ENCODE measurements at regions not wholly inside any gene's neighbourhood (a gene's known extent, or its start where the extent isn't known, plus 50 kb on each side); places are given as distances from the start of the nearest gene placed in this dataset.

DNA sequence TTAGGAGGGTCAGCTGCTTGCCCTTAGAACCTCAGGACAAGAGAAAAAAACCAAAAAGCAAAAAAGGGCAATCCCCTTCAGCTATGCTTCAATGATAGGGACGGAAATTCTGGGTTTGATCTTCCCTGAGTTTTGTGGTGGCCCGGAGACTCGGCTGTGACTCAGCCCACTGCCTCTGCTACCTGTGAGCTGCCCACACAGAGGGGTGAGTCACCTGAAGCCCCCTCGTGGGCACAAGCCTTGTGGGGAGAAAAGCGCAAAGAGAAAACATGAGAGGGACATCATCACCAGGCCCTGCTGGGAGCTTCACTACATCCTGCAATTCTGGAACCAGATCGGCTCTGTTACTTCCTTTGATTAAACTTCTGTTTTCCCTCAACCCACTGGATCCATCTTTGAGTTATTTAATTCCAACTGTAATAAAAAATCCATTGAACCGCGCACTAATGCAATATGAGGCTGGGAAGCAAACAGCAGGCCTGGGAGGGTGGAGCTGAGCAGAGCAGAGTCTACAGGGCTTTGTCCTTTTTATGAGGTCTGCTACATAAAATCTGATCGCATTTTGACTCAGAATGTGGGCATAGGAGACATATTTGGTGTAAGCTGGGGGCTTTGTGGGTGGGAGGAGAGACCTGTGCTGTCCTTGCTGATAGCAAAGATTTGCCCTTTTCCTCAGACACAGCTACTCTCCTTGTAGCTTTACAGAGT is 58.7 kb upstream of the STUM start:
- no peak for DNase-seq (ENCODE audit: low spot score in 2 of 2, unreplicated experiment in 2 of 2)
- Mint-ChIP-seq H3K9me3 (no peaks in the 10 kb centered on the region), H3K27ac (no peak overlapping the region), H3K27me3 (ENCODE audit: low read depth) (peaks cover 25% of the 10 kb centered on the region), H3K4me3 (no peak overlapping the region), H3K36me3 (no peaks in the 10 kb centered on the region), H3K4me1 (no peaks in the 10 kb centered on the region)
- TF ChIP-seq, protein P1, sequence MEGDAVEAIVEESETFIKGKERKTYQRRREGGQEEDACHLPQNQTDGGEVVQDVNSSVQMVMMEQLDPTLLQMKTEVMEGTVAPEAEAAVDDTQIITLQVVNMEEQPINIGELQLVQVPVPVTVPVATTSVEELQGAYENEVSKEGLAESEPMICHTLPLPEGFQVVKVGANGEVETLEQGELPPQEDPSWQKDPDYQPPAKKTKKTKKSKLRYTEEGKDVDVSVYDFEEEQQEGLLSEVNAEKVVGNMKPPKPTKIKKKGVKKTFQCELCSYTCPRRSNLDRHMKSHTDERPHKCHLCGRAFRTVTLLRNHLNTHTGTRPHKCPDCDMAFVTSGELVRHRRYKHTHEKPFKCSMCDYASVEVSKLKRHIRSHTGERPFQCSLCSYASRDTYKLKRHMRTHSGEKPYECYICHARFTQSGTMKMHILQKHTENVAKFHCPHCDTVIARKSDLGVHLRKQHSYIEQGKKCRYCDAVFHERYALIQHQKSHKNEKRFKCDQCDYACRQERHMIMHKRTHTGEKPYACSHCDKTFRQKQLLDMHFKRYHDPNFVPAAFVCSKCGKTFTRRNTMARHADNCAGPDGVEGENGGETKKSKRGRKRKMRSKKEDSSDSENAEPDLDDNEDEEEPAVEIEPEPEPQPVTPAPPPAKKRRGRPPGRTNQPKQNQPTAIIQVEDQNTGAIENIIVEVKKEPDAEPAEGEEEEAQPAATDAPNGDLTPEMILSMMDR (IDR thresholded peaks at IDR 0.05; ENCODE audit: unreplicated experiment), result no peak

DNA sequence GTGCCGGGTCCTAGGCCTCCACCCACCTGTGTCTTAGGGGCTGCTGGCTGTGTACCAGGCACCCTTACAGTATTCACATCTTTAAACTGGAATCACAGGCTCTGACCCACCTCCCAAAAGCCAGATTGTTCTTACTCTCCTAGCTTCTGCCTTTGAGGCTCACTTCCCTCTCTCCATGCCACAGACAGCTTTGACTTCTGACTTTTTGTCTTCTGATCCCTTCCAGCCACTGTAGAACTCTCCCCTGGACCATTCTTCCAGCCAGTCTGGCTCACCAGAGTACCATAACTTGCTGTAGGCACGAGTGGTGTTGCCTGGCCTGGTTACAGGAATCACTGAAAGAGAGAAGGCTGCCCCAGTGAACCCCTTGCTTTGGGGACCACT is 58.1 kb upstream of the STUM start:
- Mint-ChIP-seq H3K27ac (no peak overlapping the region), H3K4me3 (no peak overlapping the region), H3K36me3 (no peaks in the 10 kb centered on the region), H3K27me3 (ENCODE audit: low read depth) (peaks cover 19% of the 10 kb centered on the region), H3K9me3 (no peaks in the 10 kb centered on the region), H3K4me1 (no peaks in the 10 kb centered on the region)
- TF ChIP-seq, protein P1 (IDR thresholded peaks at IDR 0.05; ENCODE audit: unreplicated experiment), result no peak
- DNase-seq (ENCODE audit: low spot score in 2 of 2, unreplicated experiment in 2 of 2), result no peak

DNA sequence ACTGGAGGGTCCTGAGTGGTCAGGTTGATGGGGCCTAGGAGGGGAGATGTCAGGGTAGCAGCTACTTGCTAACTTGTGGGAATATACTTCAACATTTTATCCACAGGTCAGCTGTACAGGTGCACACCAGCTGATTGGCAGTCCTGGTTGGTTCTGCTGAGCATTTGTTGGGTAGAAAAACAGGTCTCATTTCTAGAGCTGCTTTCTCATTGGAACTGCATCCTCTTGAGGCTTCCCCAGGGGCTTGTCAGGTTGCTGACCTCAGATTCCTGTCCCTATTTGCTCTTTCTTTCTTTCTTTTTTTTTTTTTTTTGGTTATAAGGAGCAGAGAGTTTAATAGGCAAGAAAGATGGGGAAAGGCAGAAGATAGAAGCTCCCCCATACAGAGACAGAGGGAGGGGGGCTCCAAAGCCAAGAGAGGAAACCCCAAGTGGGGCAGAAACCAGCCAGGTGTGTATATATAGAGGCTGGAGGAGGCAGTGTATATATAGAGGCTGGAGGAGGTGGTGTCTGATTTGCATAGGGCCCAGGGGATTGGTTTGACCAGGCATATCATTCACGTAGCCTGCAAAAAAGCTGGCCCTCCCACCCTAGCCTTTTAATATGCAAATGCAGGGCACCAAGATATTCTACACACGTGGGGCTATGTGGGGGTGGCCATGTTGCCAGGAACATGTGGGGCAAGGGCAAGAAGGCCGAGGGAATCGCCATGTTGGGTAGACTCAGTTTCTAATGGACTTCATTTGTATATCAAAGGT is 57.3 kb upstream of the STUM start:
- Mint-ChIP-seq H3K27ac (no peak overlapping the region), H3K9me3 (no peaks in the 10 kb centered on the region), H3K27me3 (ENCODE audit: low read depth) (peaks cover 12% of the 10 kb centered on the region), H3K36me3 (no peaks in the 10 kb centered on the region), H3K4me1 (no peaks in the 10 kb centered on the region), H3K4me3 (no peak overlapping the region)
- TF ChIP-seq, protein P1 (IDR thresholded peaks at IDR 0.05; ENCODE audit: unreplicated experiment), result no peak
- DNase-seq (ENCODE audit: low spot score in 2 of 2, unreplicated experiment in 2 of 2), result no peak

DNA sequence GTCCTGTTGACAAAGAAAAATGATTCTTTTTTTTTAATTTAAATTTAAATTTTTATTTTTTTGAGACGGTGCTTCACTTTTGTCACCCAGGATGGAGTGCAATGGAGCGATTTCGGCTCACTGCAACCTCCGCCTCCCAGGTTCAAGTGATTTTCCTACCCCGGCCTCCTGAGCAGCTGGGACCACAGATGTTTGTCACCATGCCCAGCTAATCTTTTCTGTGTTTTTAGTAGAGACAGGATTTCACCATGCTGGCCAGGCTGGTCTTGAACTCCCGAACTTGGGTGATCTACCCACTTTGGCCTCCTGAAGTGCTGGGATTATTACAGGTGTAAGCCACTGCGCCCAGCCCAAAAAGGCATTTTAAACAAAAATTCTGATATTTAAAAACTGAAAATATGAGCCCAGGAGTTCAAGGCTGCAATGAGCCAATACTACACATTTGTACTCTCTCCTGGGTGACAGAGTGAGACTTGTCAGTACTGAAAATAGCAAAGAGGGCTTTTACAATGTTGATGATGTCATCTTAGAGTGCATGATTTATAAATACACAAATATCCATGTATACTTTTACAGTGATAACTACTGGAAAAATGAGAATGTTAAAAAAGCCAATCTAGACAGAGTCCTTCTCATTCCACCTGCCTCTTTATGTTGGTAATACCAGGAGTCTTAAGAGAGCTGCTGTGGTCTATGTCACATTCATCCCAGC is 56.0 kb upstream of the STUM start:
- Mint-ChIP-seq H3K4me3 (no peak overlapping the region), H3K36me3 (no peaks in the 10 kb centered on the region), H3K27me3 (ENCODE audit: low read depth) (peaks cover 12% of the 10 kb centered on the region), H3K27ac (no peak overlapping the region), H3K9me3 (no peaks in the 10 kb centered on the region), H3K4me1 (no peaks in the 10 kb centered on the region)
- TF ChIP-seq, protein P1 (IDR thresholded peaks at IDR 0.05; ENCODE audit: unreplicated experiment), result no peak
- no peak for DNase-seq (ENCODE audit: low spot score in 2 of 2, unreplicated experiment in 2 of 2)

DNA sequence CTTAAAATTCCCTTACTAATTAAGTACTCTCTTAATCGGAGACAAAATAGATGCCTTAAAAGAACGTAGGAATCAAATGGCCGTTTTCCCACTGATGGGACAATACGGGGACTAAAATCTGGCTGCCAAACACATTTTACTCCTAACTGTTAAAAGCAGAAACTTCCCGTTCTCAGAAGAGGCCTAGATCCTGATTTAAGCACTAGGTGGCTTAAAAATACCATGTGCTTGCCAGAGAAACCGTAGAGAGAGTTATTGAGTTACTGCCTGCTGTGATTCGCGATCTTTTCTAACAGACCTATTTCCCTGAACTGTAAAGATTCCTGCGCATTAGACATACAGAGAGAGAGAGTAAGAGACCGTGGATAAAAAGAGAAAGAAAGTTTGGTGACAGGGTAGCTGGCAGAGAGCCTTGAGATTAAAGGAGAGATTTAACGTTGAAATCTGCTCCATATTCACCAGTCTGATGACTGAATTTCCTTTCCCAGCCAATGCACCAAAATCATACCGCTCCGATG is 54.4 kb upstream of the STUM start:
- TF ChIP-seq, protein P1 (IDR thresholded peaks at IDR 0.05; ENCODE audit: unreplicated experiment), result no peak
- no peak overlapping the region for H3K27ac Mint-ChIP-seq
- DNase-seq (ENCODE audit: low spot score in 2 of 2, unreplicated experiment in 2 of 2), result no peak
- peaks cover 16% of the 10 kb centered on the region for H3K27me3 Mint-ChIP-seq (ENCODE audit: low read depth)
- H3K36me3 Mint-ChIP-seq, result no peaks in the 10 kb centered on the region
- H3K9me3 Mint-ChIP-seq, result no peaks in the 10 kb centered on the region
- H3K4me3 Mint-ChIP-seq, result no peak overlapping the region
- H3K4me1 Mint-ChIP-seq, result no peaks in the 10 kb centered on the region
